HG03457 (cell line): ENCODE measurements at regions not wholly inside any gene's neighbourhood (a gene's known extent, or its start where the extent isn't known, plus 50 kb on each side); places are given as distances from the start of the nearest gene placed in this dataset.
"Not testable (repeated sequence)": the region's sequence is repeated elsewhere in the genome, so short reads cannot be mapped to it uniquely, and the experiment has no call there.

ENCODE experiments used
- ATAC-seq: cut with Tn5 transposase; IDR thresholded peaks from one replicate; pipeline ENCODE4 v1.9.1; 2021; ENCODE audit warnings: moderate number of reproducible peaks; ENCODE audit not compliant: unreplicated experiment

- no peak for ATAC-seq
Measured at GRCh38 chr2:150681120-150681804, 193.8 kb upstream of the RND3 start.

- ATAC-seq: no peak
Measured at GRCh38 chr2:150679456-150680120, 192.1 kb upstream of the RND3 start.

DNA sequence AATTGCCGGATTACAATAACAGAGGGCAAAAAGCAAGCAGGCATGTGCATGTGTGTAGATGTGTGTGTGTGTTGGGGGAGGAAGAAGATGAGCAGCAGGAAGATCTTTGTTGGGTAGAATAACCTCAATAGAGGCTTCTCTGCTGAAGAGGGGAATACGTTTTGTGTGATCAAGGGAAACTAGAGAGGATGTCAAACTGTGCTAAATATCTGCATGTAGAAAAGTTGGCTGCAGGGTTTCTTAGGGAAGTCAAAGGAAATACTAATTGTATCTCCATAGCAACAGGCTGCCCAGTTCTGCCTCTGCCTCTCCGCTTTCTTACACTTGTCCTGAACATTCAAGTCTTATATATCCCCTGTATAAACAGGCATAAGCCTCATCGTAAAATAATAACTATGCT lies 190.1 kb upstream of the RND3 start:
- no peak for ATAC-seq

- ATAC-seq: no peak
Measured at GRCh38 chr2:150676747-150677383, 189.4 kb upstream of the RND3 start.

GRCh38 chr2:150675807-150676206 lies 188.3 kb upstream of the RND3 start:
- no peak for ATAC-seq

DNA sequence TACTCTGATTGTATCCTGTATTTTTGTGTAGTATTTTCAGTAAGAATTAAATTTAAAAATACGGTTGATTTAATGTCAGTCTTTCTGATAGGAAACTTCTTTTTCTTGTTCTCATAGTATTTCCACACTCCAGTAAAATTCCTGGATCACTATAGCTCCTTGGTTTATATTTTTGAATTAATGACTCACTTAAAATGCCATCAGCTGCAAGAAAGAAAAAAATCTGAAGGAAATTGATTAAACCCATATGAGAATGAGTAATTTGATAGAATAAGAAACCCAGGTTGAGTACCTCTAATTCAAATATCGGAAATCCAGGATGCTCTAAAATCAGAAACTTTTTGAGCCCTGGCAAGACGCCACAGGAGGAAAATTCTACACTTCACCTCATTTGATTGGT lies 186.8 kb upstream of the RND3 start:
- no peak for ATAC-seq

DNA sequence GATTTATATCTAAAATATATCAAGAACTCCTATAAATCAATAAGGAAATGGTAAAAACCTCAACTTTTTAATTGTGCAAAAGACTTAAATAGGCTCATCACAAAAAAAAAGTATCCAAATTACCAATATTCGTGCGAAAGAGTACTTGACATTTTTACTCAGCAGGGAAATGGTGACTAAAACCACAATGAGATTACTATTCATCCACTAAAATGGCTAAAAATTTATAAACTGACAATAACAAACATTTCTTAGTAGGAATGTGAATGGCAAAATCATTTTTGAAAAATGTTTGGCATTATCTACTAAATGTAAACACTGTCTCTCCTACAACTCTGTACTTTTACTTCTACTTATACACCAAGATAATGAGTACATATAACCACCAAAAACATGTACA lies 184.8 kb upstream of the RND3 start:
- ATAC-seq: no peak

- ATAC-seq: no peak
Measured at GRCh38 chr2:150669492-150669891, 182.0 kb upstream of the RND3 start.

DNA sequence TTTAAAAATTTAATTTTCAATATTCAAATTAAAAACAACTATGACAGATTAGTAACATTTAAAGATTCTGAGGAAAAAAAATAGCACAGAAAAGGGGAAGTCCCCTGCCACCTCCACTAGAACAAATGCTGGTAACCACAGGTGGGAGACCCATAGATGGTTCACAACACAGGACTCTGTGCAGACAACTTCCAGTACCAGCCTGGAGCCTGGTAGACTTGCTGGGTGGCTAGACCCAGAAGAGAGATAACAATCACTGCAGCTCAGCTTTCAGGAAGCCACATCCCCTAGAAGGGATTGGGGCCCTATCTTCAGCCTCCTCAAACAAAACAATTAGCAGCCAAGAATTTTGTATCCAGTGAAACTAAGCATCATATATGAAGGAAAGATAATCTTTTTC lies 179.6 kb upstream of the RND3 start:
- not testable (repeated sequence) for ATAC-seq

DNA sequence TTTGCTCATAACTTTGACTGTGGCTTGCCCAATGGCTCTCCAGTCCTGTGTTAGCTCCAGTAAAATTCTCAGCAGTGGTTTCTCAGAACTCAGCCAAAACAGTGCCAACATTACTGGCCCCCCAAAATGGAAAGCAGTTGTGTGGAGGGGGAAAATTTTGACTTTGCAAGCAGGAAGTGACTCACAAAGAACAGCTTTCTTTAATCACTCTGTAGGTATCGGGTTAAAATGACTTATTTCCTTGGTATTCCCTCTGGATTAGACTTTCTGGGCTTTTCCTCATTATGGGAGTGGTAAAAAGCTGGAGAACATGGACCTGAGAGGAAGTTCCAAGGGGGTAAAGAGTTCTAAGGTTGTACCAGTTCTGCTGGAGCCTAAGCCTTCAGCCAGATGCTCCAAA lies 175.7 kb upstream of the RND3 start:
- ATAC-seq: no peak

DNA sequence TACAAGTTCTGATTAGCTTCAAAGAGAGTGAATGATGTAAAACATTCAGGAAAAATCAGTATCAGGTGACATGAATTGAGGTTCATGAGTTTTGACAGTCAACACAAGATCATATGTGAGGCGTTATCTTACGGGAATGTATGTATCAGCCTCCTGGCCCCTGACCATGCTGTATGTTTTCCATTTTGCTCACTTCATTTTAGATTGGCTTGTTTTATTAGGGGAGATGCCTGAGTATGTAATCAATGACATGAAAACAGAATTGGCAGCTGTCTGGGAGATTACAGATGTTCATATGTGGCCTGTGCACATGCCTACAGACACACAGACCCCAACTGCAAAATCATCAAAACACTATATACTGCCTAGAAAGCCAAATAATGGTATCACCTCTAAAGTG lies 168.5 kb upstream of the RND3 start:
- ATAC-seq: no peak

DNA sequence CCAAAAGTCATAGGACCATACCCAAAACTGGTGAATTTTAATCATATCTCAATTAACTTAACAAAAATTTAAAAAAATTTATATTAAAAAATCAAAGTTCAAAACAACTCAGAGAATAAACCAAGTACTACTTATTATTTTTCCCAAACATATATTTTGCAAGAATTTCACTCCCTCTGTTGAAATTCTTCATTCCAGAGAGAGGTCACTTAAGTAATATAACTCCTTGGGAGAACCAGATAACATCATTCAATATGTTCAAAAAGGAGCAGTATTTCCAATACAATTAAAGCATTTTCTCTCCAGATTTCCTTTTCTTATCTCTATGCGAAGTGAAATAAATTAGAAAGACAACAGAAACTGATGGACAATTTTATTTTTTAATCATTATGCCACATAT lies 165.9 kb upstream of the RND3 start:
- no peak for ATAC-seq

GRCh38 chr2:150647943-150648342 lies 160.5 kb upstream of the RND3 start:
- ATAC-seq: no peak

GRCh38 chr2:150646746-150647145 lies 159.3 kb upstream of the RND3 start:
- no peak for ATAC-seq

GRCh38 chr2:150644298-150645067 lies 157.0 kb upstream of the RND3 start:
- no peak for ATAC-seq

- no peak for ATAC-seq
Measured at GRCh38 chr2:150643114-150643725, 155.8 kb upstream of the RND3 start.

- no peak for ATAC-seq
Measured at GRCh38 chr2:150640039-150640438, 152.6 kb upstream of the RND3 start.

DNA sequence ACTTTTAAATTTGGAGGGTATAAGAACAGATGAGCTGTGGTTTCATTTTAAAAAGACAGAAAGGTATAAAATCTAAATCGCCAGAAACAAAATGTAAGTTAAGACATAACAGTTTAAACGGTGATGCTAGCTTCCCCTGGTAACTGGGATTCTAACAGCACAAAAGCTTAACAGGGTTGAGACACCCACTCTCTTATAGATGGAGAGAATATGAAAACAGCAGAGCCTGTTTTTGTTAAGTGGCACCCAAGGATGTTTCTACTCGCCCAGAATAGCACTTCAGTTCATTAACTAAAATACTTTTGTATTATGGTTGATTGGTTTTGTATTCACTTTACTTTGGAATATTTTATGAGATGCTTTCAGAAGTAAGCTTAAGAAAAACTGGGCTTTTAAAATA lies 151.9 kb upstream of the RND3 start:
- ATAC-seq: no peak

- ATAC-seq: no peak
Measured at GRCh38 chr2:150631236-150631821, 143.9 kb upstream of the RND3 start.

GRCh38 chr2:150630587-150631235 lies 143.2 kb upstream of the RND3 start:
- no peak for ATAC-seq
